HUES64 (cell line): ENCODE measurements at regions not wholly inside any gene's neighbourhood (a gene's known extent, or its start where the extent isn't known, plus 50 kb on each side); places are given as distances from the start of the nearest gene placed in this dataset.
"Not testable (repeated sequence)": the region's sequence is repeated elsewhere in the genome, so short reads cannot be mapped to it uniquely, and the experiment has no call there.

Source experiments
- H3K27ac ChIP-seq: 2 replicates; pipeline ENCODE4 v1.7.0; 2013; ENCODE audit warnings: low read depth, low read length, inconsistent platforms
- H3K27me3 ChIP-seq: 2 replicates; pipeline ENCODE4 v1.6.1; 2013; ENCODE audit warnings: mild to moderate bottlenecking, low read length; ENCODE audit not compliant: insufficient read depth
- H3K36me3 ChIP-seq: 2 replicates; pipeline ENCODE4 v1.6.1; 2013; ENCODE audit warnings: mild to moderate bottlenecking, low read length; ENCODE audit not compliant: insufficient read depth
- H3K4me1 ChIP-seq: 2 replicates; pipeline ENCODE4 v1.6.1; 2013; ENCODE audit warnings: mild to moderate bottlenecking, low read length, moderate library complexity; ENCODE audit not compliant: insufficient read depth
- H3K4me3 ChIP-seq: 2 replicates; pipeline ENCODE4 v1.5.1; 2013; ENCODE audit warnings: mild to moderate bottlenecking, low read length, moderate library complexity
- H3K9ac ChIP-seq: 2 replicates; pipeline ENCODE4 v1.6.1; 2013; ENCODE audit warnings: mild to moderate bottlenecking, low read depth, low read length
- H3K9me3 ChIP-seq: 2 replicates; pipeline ENCODE4 v1.6.1; 2013; ENCODE audit warnings: low read depth, low read length; ENCODE audit not compliant: insufficient read depth
- WGBS: fragments of 150-250, 120-280 bp; methylation state at CpG from one replicate; pipeline ENCODE4 v1.1.7; 2013; ENCODE audit warnings: missing lambda C conversion rate; 5-methylcytosine and 5-hydroxymethylcytosine counted together

DNA sequence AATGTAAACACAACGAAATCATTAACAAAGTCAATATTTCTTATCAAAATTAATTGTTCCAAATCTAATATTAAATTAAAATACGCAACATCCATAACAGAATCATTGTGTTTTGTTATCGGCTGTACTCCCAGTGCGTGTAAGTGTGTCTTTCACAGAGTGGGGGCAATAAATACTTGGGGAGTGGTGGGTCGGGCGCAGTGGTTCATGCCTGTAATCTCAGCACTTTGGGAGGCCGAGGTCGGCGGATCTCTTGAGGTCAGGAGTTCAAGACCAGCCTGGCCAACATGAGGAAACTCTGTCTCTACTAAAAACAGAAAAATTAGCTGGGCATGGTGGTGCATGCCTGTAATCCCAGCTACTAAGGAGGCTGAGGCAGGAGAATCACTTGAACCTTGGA is 893.6 kb upstream of the SLITRK1 start:
- not testable (repeated sequence) for H3K9ac ChIP-seq, H3K9me3 ChIP-seq, H3K27me3 ChIP-seq, H3K27ac ChIP-seq, H3K36me3 ChIP-seq, H3K4me3 ChIP-seq, H3K4me1 ChIP-seq
- 85% methylated on average over 7 of the region's 9 CpGs for WGBS

DNA sequence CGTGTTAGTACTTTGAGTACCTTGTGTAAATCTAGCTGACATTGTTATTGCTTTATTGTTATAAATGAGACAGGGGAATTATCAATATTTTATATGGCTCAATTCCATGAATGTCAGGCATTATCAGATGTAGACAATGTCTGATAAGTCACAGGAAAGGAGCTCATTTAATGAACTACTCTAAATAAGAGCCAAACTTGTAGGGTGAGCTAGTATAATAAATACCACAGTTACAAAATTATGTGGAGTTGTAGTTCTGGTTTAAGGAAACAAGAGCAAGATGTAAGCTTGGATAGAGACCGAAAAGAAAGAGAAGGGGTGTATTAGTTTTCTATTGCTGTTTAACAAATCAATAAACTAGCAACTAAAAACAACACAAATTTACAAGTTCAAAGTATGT is 891.8 kb upstream of the SLITRK1 start:
- Histone ChIP-seq H3K4me1 (0 out of 2 replicates have a peak, but pooled peaks cover 6% of the 10 kb centered on the region), H3K9me3 (no peaks in the 10 kb centered on the region), H3K36me3 (no peaks in the 10 kb centered on the region), H3K27ac (no peak overlapping the region), H3K27me3 (no peaks in the 10 kb centered on the region), H3K4me3 (no peak overlapping the region), H3K9ac (no peak overlapping the region)
- WGBS: 100% methylated on average over 1 of the region's 2 CpGs

DNA sequence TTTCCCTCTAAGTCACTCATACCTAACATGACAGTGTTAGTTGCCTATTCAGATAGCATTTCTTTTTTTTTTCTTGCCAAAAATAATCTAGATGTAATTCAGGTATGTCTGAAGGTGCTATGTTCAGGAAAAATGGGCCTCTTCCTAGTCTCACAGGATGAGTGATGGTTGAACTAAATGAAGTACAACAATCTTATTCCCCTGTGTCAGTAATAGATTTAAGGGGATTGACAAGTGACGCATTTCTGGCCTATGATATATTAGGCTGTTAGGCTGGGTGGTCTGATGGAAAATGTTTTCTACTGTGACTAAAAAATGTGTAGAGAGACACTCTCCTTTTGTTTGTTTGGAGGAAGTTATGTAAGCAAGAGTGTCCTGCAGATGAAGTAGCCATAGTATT is 878.7 kb upstream of the SLITRK1 start:
- H3K27ac ChIP-seq: no peak overlapping the region
- no peaks in the 10 kb centered on the region for H3K9me3 ChIP-seq
- no peak overlapping the region for H3K9ac ChIP-seq
- no peaks in the 10 kb centered on the region; the same call in 1 of the 2 replicates for H3K4me1 ChIP-seq
- whole genome bisulfite sequencing: 98% methylated on average over 1 of the region's 1 CpG
- H3K36me3 ChIP-seq: no peaks in the 10 kb centered on the region
- H3K4me3 ChIP-seq: no peak overlapping the region
- no peaks in the 10 kb centered on the region for H3K27me3 ChIP-seq

- H3K4me3 ChIP-seq: no peak overlapping the region
- WGBS: 93% methylated on average over 1 of the region's 1 CpG
These were observed 866.9 kb upstream of the SLITRK1 start for GRCh38 chr13:84749126-84749525.

GRCh38 chr13:84745051-84745551 is 862.8 kb upstream of the SLITRK1 start:
- Histone ChIP-seq H3K9me3 (no peaks in the 10 kb centered on the region), H3K27me3 (no peaks in the 10 kb centered on the region), H3K4me3 (no peak overlapping the region), H3K27ac (no peak overlapping the region), H3K9ac (no peak overlapping the region), H3K36me3 (no peaks in the 10 kb centered on the region), H3K4me1 (no peaks in the 10 kb centered on the region)
- WGBS: 89% methylated on average over 4 of the region's 5 CpGs

More at GRCh38 chr13:84749126-84749525, 866.9 kb upstream of the SLITRK1 start:
- Histone ChIP-seq H3K27ac (no peak overlapping the region), H3K27me3 (no peaks in the 10 kb centered on the region), H3K4me1 (no peaks in the 10 kb centered on the region), H3K9ac (no peak overlapping the region), H3K36me3 (no peaks in the 10 kb centered on the region), H3K9me3 (no peaks in the 10 kb centered on the region)

- Histone ChIP-seq H3K4me1 (no peaks in the 10 kb centered on the region), H3K27ac (no peak overlapping the region), H3K27me3 (no peaks in the 10 kb centered on the region), H3K9ac (no peak overlapping the region), H3K36me3 (no peaks in the 10 kb centered on the region), H3K9me3 (no peaks in the 10 kb centered on the region), H3K4me3 (no peak overlapping the region)
- WGBS: no CpG with 5 or more reads among the region's 1 CpG
These were observed 861.9 kb upstream of the SLITRK1 start for GRCh38 chr13:84744203-84744602.

GRCh38 chr13:84741253-84741652 is 859.0 kb upstream of the SLITRK1 start:
- no peaks in the 10 kb centered on the region for H3K4me1 ChIP-seq
- H3K9me3 ChIP-seq: no peaks in the 10 kb centered on the region
- H3K4me3 ChIP-seq: no peak overlapping the region
- H3K27ac ChIP-seq: no peak overlapping the region
- no peak overlapping the region for H3K9ac ChIP-seq
- H3K36me3 ChIP-seq: no peaks in the 10 kb centered on the region
- H3K27me3 ChIP-seq: no peaks in the 10 kb centered on the region

DNA sequence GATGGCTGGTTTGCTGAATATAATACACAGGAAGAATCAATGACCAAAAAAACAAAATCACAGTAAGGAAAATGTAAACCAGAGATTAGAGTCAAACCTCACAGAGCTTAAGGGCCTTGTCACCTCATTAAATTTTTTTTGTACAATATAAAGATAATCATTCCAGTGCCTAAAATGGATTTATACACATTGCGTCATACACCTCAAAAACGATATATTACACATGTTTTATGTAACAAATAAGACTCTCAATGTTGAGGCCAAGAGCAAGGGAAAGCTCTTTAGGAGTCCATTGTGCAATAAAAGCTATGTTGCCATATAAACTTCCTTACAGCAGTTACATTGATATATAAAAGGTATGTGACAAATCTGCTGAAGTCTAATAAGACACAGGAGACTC is 856.7 kb upstream of the SLITRK1 start:
- Histone ChIP-seq H3K27ac (no peak overlapping the region), H3K4me3 (no peak overlapping the region), H3K9me3 (no peaks in the 10 kb centered on the region), H3K36me3 (no peaks in the 10 kb centered on the region), H3K9ac (no peak overlapping the region), H3K4me1 (no peaks in the 10 kb centered on the region), H3K27me3 (no peaks in the 10 kb centered on the region)
- 100% methylated on average over 2 of the region's 2 CpGs for WGBS

- 50% methylated on average over 1 of the region's 1 CpG for WGBS
- Histone ChIP-seq H3K27me3 (no peaks in the 10 kb centered on the region), H3K4me1 (no peaks in the 10 kb centered on the region), H3K9ac (no peak overlapping the region), H3K36me3 (no peaks in the 10 kb centered on the region), H3K9me3 (no peaks in the 10 kb centered on the region), H3K4me3 (no peak overlapping the region), H3K27ac (no peak overlapping the region)
These were observed 855.4 kb upstream of the SLITRK1 start for GRCh38 chr13:84737661-84738060.

DNA sequence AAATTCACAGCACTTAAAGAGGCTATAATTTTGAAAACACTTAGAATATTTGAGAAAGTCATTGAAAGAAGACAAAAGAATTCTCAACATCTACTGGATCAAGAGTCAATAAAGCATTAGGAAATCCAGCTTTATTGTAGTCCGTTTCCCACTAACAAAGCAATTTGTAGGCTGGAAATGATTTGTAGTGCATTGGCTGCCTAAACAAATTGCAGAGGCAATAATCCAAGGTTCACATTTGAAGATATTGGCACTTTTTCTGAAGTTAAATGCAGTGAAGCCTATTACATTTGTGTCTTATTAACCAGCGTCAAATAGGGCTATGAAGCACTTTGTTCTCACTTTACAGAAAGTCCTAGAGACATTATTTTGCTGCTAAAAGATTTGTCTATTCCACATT is 848.1 kb upstream of the SLITRK1 start:
- no peaks in the 10 kb centered on the region for H3K4me1 ChIP-seq
- no peak overlapping the region for H3K27ac ChIP-seq
- WGBS: 97% methylated on average over 2 of the region's 2 CpGs
- no peak overlapping the region for H3K9ac ChIP-seq
- no peak overlapping the region for H3K4me3 ChIP-seq
- H3K9me3 ChIP-seq: no peaks in the 10 kb centered on the region
- no peaks in the 10 kb centered on the region for H3K36me3 ChIP-seq
- no peaks in the 10 kb centered on the region for H3K27me3 ChIP-seq

DNA sequence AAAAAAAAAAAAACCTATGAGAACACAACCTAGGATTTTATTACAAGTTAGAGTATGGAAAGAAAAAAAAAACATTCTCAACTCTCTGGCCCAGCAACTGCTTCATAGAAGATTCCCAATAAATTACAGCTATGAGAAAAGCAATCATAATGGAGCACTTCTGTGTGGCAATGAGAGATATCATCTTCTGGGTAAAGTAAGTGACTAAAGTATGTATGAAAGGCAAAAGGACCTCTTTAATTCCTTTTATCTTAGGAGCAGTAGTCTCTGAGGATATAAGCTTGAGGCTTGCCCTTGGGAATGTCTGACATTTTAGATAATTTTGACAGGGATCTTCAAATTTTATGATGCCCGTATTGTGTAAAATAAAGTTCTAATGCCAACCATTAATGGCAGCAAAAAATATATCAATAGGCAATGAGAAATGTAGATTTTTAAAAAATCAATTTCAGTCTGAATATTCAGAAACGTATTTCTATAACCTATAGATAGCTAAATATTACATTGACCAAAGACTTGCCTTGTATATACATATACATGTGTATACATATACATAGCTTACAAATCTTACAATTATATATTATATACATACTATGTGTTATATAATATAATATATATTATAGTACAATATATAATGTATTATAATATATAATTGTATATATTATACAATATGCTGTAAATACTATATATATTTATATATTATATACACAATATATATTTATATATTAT is 823.9 kb upstream of the SLITRK1 start:
- H3K4me1 ChIP-seq: no peaks in the 10 kb centered on the region
- no peak overlapping the region for H3K4me3 ChIP-seq
- no peaks in the 10 kb centered on the region for H3K36me3 ChIP-seq
- no peaks in the 10 kb centered on the region for H3K9me3 ChIP-seq
- no peak overlapping the region for H3K27ac ChIP-seq
- WGBS: 83% methylated on average over 1 of the region's 2 CpGs
- no peak overlapping the region for H3K9ac ChIP-seq
- H3K27me3 ChIP-seq: no peaks in the 10 kb centered on the region

DNA sequence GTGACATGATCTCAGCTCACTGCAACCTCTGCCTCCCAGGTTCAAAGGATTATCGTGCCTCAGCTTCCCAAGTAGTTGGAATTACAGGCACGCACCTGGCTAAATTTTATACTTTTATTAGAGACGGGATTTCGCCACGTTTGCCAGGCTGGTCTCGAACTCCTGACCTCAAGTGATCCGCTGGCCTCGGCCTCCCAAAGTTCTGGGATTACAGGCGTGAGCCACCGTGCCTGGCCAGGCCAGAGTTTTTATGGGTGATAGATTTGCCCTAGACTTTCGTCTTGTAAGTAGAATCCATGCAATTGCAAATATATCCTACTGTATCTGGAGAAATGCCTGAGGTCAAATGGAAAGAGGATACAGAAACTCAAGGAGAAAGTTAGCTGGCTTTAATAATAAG is 819.9 kb upstream of the SLITRK1 start:
- Histone ChIP-seq H3K4me3 (no peak overlapping the region), H3K9ac (no peak overlapping the region), H3K27ac (no peak overlapping the region), H3K4me1 (no peaks in the 10 kb centered on the region), H3K9me3 (no peaks in the 10 kb centered on the region), H3K36me3 (no peaks in the 10 kb centered on the region), H3K27me3 (no peaks in the 10 kb centered on the region)
- 98% methylated on average over 11 of the region's 11 CpGs for WGBS
